VCaP (cell line): ENCODE measurements at regions not wholly inside any gene's neighbourhood (a gene's known extent, or its start where the extent isn't known, plus 50 kb on each side); places are given as distances from the start of the nearest gene placed in this dataset.

Source experiments
- H3K27ac ChIP-seq: fragments of 450-650 bp; 2 replicates; pipeline ENCODE4 v1.5.1; 2017
- TF ChIP-seq, protein P1 (sequence below): fragments of 450-650 bp; conservative IDR thresholded peaks from 2 replicates; pipeline ENCODE4 v1.5.1; 2017; ENCODE audit warnings: mild to moderate bottlenecking, moderate library complexity

DNA sequence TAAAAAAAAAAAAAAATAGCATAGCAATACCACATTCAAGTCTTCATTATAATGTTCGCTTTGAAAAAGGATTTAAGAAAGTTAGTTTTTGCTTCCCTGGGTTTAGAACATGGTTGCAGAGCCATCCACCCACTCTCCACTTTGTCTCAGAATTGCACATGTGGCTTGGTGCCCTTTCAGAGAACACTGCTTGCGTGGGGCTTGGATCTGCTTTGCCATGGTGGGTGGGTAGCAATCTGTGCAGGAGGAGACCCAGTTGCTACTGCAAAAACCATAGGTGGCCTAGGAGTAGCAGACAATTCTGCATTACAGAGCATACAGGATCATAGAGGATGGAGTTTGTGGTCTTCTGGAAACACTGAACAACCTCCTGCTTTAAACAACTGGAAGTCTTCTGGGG, 421.4 kb upstream of the CELF2 start:
- H3K27ac ChIP-seq, result no peak overlapping the region
- TF ChIP-seq, protein P1, sequence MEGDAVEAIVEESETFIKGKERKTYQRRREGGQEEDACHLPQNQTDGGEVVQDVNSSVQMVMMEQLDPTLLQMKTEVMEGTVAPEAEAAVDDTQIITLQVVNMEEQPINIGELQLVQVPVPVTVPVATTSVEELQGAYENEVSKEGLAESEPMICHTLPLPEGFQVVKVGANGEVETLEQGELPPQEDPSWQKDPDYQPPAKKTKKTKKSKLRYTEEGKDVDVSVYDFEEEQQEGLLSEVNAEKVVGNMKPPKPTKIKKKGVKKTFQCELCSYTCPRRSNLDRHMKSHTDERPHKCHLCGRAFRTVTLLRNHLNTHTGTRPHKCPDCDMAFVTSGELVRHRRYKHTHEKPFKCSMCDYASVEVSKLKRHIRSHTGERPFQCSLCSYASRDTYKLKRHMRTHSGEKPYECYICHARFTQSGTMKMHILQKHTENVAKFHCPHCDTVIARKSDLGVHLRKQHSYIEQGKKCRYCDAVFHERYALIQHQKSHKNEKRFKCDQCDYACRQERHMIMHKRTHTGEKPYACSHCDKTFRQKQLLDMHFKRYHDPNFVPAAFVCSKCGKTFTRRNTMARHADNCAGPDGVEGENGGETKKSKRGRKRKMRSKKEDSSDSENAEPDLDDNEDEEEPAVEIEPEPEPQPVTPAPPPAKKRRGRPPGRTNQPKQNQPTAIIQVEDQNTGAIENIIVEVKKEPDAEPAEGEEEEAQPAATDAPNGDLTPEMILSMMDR, result no peak

DNA sequence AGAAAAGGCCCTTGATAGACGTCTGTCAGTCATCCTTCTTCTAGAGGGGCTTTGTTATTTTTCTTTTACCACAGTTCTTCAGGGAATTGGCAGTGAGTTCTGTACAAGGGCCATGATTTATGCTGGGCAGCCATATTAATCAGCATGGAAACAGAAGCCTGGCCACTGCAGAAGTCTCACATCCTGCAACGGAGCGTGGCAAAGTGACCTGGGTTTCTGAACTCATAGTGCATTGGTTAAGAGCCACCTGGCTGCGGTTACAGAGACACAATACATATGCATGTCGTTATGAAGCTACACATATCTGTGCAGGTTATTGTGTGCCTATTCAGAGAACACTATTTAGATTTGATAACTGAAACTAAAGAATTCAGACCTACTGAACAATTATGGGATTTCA, 419.4 kb upstream of the CELF2 start:
- TF ChIP-seq, protein P1, result no peak
- no peak overlapping the region for H3K27ac ChIP-seq

DNA sequence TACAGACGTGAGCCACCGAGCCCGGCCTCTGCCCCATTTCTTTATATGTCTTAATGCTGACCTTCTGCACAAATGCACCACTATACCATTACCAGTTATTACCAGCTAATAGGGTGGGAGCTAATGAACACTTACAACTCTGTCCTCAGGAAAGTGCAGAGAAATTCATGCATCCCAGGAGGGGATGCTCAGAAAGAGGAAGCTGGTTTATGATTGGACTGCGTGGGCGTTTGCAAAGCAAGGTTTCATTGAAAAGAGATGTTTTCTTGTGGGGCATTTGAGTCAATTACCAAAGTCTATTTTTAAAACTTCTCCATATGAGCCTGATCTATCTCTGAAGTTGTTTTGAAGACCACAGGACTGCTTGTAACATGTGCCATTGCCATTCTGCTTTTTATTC, 417.7 kb upstream of the CELF2 start:
- TF ChIP-seq, protein P1, result no peak
- H3K27ac ChIP-seq, result no peak overlapping the region

DNA sequence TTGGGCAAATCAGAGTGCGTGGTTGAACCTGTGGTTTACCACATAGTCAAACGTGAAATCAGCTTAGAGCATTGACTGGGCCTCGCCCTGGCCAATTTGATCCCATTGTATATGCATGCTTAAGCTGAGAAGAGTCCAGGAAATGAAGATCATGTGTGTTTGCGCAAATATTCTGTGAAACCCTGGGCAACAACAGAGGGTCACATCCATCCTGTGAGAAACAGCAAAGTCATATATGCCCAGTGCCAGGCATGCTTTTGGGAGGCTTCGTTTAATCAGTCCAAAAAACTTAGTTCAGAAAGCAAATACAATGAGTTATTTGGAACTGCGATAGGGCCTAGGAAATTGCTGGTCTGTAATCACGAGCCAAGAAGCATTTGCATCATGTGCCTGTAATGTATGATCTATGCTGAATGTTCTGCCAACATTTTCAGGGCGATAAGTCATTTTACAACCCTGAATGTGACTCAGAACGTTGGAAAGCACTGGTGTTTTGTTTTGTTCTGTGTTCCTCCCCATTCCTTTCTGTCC, 412.1 kb upstream of the CELF2 start:
- H3K27ac ChIP-seq, result no peak overlapping the region
- TF ChIP-seq, protein P1, result no peak

DNA sequence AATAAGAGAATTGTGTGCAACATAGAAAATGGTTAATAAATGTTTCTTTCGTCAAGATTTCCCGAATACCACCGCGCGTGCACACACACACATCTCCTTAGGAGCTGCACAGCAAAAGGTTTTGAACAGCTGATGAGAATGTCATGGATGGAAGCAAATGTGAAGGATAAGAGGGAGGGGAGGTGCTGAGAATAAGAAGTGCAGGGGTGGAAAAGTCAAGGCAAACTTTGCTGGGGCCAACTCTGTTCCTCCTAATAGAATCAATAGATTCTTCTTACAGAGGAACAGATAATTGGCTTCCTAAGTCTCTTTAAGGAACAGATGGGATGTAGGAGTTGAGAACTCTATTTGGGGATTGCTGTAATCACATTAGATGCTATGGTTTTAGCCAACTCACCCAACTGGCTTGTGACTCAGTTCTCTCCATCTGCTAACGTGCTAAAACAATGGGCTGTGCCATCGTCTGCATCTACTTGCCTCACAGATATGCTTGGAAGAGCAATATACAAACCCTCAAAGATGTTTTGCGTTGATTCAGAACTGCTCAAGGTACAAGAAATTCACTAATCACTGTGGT, 408.2 kb upstream of the CELF2 start:
- no peak overlapping the region for H3K27ac ChIP-seq
- TF ChIP-seq, protein P1, result no peak

DNA sequence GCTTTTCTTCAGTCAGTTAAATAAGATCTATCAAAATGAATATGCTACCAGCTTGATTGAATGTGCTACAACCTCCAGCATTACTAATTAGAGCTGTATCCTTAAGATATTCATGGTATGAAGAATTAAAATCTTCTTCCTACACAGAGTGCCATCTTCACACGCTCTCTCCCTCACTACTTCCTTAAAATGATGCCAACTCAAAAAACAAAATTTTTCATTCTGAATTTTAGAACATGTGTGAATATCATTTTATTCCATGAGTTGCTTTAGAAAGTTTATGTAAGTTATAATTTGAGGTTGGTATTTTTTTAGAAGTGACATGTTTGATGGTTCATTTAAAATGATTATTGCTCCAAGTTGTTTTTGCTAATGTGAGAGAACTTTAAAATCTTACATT, 407.5 kb upstream of the CELF2 start:
- TF ChIP-seq, protein P1, result no peak

DNA sequence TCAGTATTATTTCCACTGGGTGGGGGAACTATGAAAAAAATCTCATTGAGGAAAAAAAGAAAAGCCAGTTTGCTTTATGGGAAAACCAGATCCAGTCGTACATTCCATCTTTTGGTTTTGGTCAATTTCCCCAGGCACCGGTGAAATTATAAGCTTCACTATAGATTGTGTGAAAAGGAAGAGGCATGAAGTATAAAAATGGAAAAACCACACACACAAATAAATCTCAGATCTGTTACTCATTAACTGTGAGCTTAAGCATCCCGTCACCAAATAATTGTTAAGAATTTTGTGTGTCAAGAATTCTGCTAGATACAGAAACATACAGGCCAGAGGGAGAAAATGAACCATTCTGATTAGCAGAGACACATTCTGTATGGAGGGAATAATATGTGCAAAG, 405.5 kb upstream of the CELF2 start:
- no peak overlapping the region for H3K27ac ChIP-seq
- TF ChIP-seq, protein P1, result no peak

More for the DNA sequence above, 407.5 kb upstream of the CELF2 start:
- H3K27ac ChIP-seq, result no peak overlapping the region
